AG09319 (cell line): ENCODE measurements at regions not wholly inside any gene's neighbourhood (a gene's known extent, or its start where the extent isn't known, plus 50 kb on each side); places are given as distances from the start of the nearest gene placed in this dataset.

Experiments used
- DNase-seq: peaks from one replicate; pipeline ENCODE4 v3.0.0-alpha.2; 2010; ENCODE audit warnings: low read depth; ENCODE audit errors: extremely low read depth
- CTCF ChIP-seq: IDR thresholded peaks from 2 replicates; pipeline ENCODE4 v1.5.1; 2011; ENCODE audit warnings: low read depth, mild to moderate bottlenecking, inconsistent platforms, low read length, moderate library complexity

- DNase-seq, result no peak
- TF ChIP-seq CTCF, result no peak
These were observed 204.6 kb upstream of the NR2F2 start for GRCh38 chr15:96125721-96126415.

- DNase-seq, result no peak
- TF ChIP-seq CTCF, result no peak
These were observed 203.6 kb upstream of the NR2F2 start for GRCh38 chr15:96126859-96127258.

GRCh38 chr15:96130734-96131133 is 199.8 kb upstream of the NR2F2 start:
- DNase-seq, result no peak
- no peak for TF ChIP-seq CTCF

- no peak for DNase-seq
- TF ChIP-seq CTCF, result no peak
These were observed 198.4 kb upstream of the NR2F2 start for GRCh38 chr15:96132126-96132525.

- no peak for DNase-seq
- TF ChIP-seq CTCF, result no peak
These were observed 195.1 kb upstream of the NR2F2 start for GRCh38 chr15:96135166-96136093.

- no peak for TF ChIP-seq CTCF
- no peak for DNase-seq
These were observed 191.5 kb upstream of the NR2F2 start for GRCh38 chr15:96138985-96139384.

GRCh38 chr15:96142498-96142897 is 188.0 kb upstream of the NR2F2 start:
- DNase-seq, result no peak
- no peak for TF ChIP-seq CTCF
